Stomach smooth muscle (tissue), 2 donors: ENCODE measurements at regions not wholly inside any gene's neighbourhood (a gene's known extent, or its start where the extent isn't known, plus 50 kb on each side); places are given as distances from the start of the nearest gene placed in this dataset.

Experiments
- H3K27ac ChIP-seq: one replicate; pipeline ENCODE4 v1.7.0; 2013; ENCODE audit warnings: mild to moderate bottlenecking, low read length, inconsistent platforms
- H3K27me3 ChIP-seq, 2 donors: one replicate each; pipeline ENCODE4 v1.7.0; 2013; ENCODE audit warnings: low read length in 2 of 2; ENCODE audit not compliant: insufficient read depth in 2 of 2, control insufficient read depth in 1 of 2
- H3K36me3 ChIP-seq, 2 donors: one replicate each; pipeline ENCODE4 v1.7.0; 2013; ENCODE audit warnings: low read length in 2 of 2; ENCODE audit not compliant: control insufficient read depth in 2 of 2, insufficient read depth in 2 of 2
- H3K4me1 ChIP-seq: one replicate; pipeline ENCODE4 v1.7.0; 2013; ENCODE audit warnings: low read length; ENCODE audit not compliant: control insufficient read depth, insufficient read depth
- H3K4me3 ChIP-seq, 2 donors: one replicate each; pipeline ENCODE4 v1.7.0; 2013; ENCODE audit warnings: low read length in 2 of 2
- H3K9ac ChIP-seq, 2 donors: one replicate each; pipeline ENCODE4 v1.7.0; 2013; ENCODE audit warnings: low read length in 2 of 2, mild to moderate bottlenecking in 1 of 2
- H3K9me3 ChIP-seq, 2 donors: one replicate each; pipeline ENCODE4 v1.7.0; 2013; ENCODE audit warnings: low read length in 2 of 2; ENCODE audit not compliant: control insufficient read depth in 2 of 2
- donor health status: healthy.
- donor health status: Pancreatic carcinoma.

- Histone ChIP-seq H3K27me3 (peaks cover 0 to 3% of the 10 kb centered on the region in 2 donors), H3K27ac (no peak overlapping the region), H3K4me1 (no peaks in the 10 kb centered on the region), H3K4me3 (no peak overlapping the region), H3K9me3 (no peaks in the 10 kb centered on the region), H3K36me3 (no peaks in the 10 kb centered on the region), H3K9ac (no peak overlapping the region)
Observed at GRCh38 chr13:72657379-72657778, 70.0 kb downstream of the MZT1 start.

GRCh38 chr13:72656357-72656756, 71.1 kb downstream of the MZT1 start:
- no peak overlapping the region for H3K9ac ChIP-seq
- peaks cover 0 to 3% of the 10 kb centered on the region in 2 donors for H3K27me3 ChIP-seq
- H3K27ac ChIP-seq = no peak overlapping the region
- H3K9me3 ChIP-seq = no peaks in the 10 kb centered on the region
- no peaks in the 10 kb centered on the region for H3K36me3 ChIP-seq
- no peaks in the 10 kb centered on the region for H3K4me1 ChIP-seq
- H3K4me3 ChIP-seq = no peak overlapping the region

- H3K27ac ChIP-seq = no peak overlapping the region
- H3K9me3 ChIP-seq = no peaks in the 10 kb centered on the region
- no peak overlapping the region for H3K4me3 ChIP-seq
- no peak overlapping the region for H3K9ac ChIP-seq
- no peaks in the 10 kb centered on the region for H3K4me1 ChIP-seq
- peaks cover 0 to 3% of the 10 kb centered on the region in 2 donors for H3K27me3 ChIP-seq
- H3K36me3 ChIP-seq = no peaks in the 10 kb centered on the region
Observed at GRCh38 chr13:72653506-72653905, 73.9 kb downstream of the MZT1 start.

GRCh38 chr13:72652681-72653080, 74.7 kb downstream of the MZT1 start:
- Histone ChIP-seq H3K4me1 (no peaks in the 10 kb centered on the region), H3K4me3 (no peak overlapping the region), H3K27ac (no peak overlapping the region), H3K9me3 (no peaks in the 10 kb centered on the region), H3K9ac (no peak overlapping the region), H3K36me3 (no peaks in the 10 kb centered on the region), H3K27me3 (peaks cover 0 to 3% of the 10 kb centered on the region in 2 donors)

GRCh38 chr13:72651144-72651543, 76.3 kb downstream of the MZT1 start:
- Histone ChIP-seq H3K27me3 (peaks cover 0 to 3% of the 10 kb centered on the region in 2 donors), H3K4me1 (no peaks in the 10 kb centered on the region), H3K36me3 (no peaks in the 10 kb centered on the region), H3K9ac (no peak overlapping the region), H3K27ac (no peak overlapping the region), H3K9me3 (no peaks in the 10 kb centered on the region), H3K4me3 (no peak overlapping the region)

- Histone ChIP-seq H3K27ac (no peak overlapping the region), H3K4me3 (no peak overlapping the region), H3K27me3 (peaks cover 0 to 3% of the 10 kb centered on the region in 2 donors)
Observed at GRCh38 chr13:72650051-72650700, 77.3 kb downstream of the MZT1 start.

GRCh38 chr13:72648513-72649065, 78.8 kb downstream of the MZT1 start:
- Histone ChIP-seq H3K9me3 (no peaks in the 10 kb centered on the region), H3K4me3 (no peak overlapping the region), H3K36me3 (no peaks in the 10 kb centered on the region), H3K9ac (no peak overlapping the region), H3K27ac (no peak overlapping the region), H3K4me1 (no peaks in the 10 kb centered on the region), H3K27me3 (no peaks in the 10 kb centered on the region)

More at GRCh38 chr13:72650051-72650700, 77.3 kb downstream of the MZT1 start:
- Histone ChIP-seq H3K9me3 (no peaks in the 10 kb centered on the region), H3K36me3 (no peaks in the 10 kb centered on the region), H3K4me1 (no peaks in the 10 kb centered on the region), H3K9ac (no peak overlapping the region)

GRCh38 chr13:72647422-72647821, 80.0 kb downstream of the MZT1 start:
- H3K9ac ChIP-seq = no peak overlapping the region
- no peaks in the 10 kb centered on the region for H3K36me3 ChIP-seq
- no peak overlapping the region for H3K4me3 ChIP-seq
- no peaks in the 10 kb centered on the region for H3K27me3 ChIP-seq
- no peak overlapping the region for H3K27ac ChIP-seq
- H3K4me1 ChIP-seq = no peaks in the 10 kb centered on the region
- H3K9me3 ChIP-seq = no peaks in the 10 kb centered on the region

- no peaks in the 10 kb centered on the region for H3K36me3 ChIP-seq
- H3K27me3 ChIP-seq = no peaks in the 10 kb centered on the region
- H3K4me1 ChIP-seq = no peaks in the 10 kb centered on the region
- no peaks in the 10 kb centered on the region for H3K9me3 ChIP-seq
- H3K9ac ChIP-seq = no peak overlapping the region
- no peak overlapping the region for H3K4me3 ChIP-seq
- H3K27ac ChIP-seq = no peak overlapping the region
Observed at GRCh38 chr13:72645521-72645920, 81.9 kb downstream of the MZT1 start.

GRCh38 chr13:72643311-72643989, 84.0 kb downstream of the MZT1 start:
- Histone ChIP-seq H3K9me3 (no peaks in the 10 kb centered on the region), H3K9ac (no peak overlapping the region), H3K27me3 (no peaks in the 10 kb centered on the region), H3K36me3 (no peaks in the 10 kb centered on the region), H3K4me3 (no peak overlapping the region), H3K27ac (no peak overlapping the region), H3K4me1 (no peaks in the 10 kb centered on the region)

- H3K9ac ChIP-seq = no peak overlapping the region
- H3K9me3 ChIP-seq = no peaks in the 10 kb centered on the region
- no peak overlapping the region for H3K27ac ChIP-seq
- H3K4me3 ChIP-seq = no peak overlapping the region
- H3K27me3 ChIP-seq = no peaks in the 10 kb centered on the region
- H3K4me1 ChIP-seq = no peaks in the 10 kb centered on the region
- H3K36me3 ChIP-seq = no peaks in the 10 kb centered on the region
Observed at GRCh38 chr13:72639377-72639776, 88.1 kb downstream of the MZT1 start.
